Activated T-cell treated with anti-CD3 and anti-CD28 coated beads, Interleukin-2, amount 50 U/mL, for 24 hours (primary cell): ENCODE measurements at regions not wholly inside any gene's neighbourhood (a gene's known extent, or its start where the extent isn't known, plus 50 kb on each side); places are given as distances from the start of the nearest gene placed in this dataset.
"Not testable (repeated sequence)": the region's sequence is repeated elsewhere in the genome, so short reads cannot be mapped to it uniquely, and the experiment has no call there.

Experiments used
- DNase-seq: peaks from one replicate; pipeline ENCODE4 v3.0.0-alpha.2; 2020
- H3K27ac Mint-ChIP-seq: 2 replicates; pipeline ENCODE4 v1.8.0; 2020; ENCODE audit warnings: mild to moderate bottlenecking, mixed read lengths
- H3K27me3 Mint-ChIP-seq: 2 replicates; pipeline ENCODE4 v1.8.0; 2020; ENCODE audit warnings: mixed read lengths
- H3K36me3 Mint-ChIP-seq: 2 replicates; pipeline ENCODE4 v1.8.0; 2020; ENCODE audit warnings: low read depth, mixed read lengths
- H3K4me1 Mint-ChIP-seq: 2 replicates; pipeline ENCODE4 v1.8.0; 2020; ENCODE audit warnings: low read depth, mixed read lengths
- H3K4me3 Mint-ChIP-seq: 2 replicates; pipeline ENCODE4 v1.8.0; 2020; ENCODE audit warnings: mild to moderate bottlenecking, moderate library complexity, mixed read lengths
- H3K9me3 Mint-ChIP-seq: 2 replicates; pipeline ENCODE4 v1.8.0; 2020; ENCODE audit warnings: mixed read lengths

GRCh38 chr20:23299673-23300050 lies 50.9 kb upstream of the NXT1 start:
- Mint-ChIP-seq H3K4me3 (no peak overlapping the region), H3K4me1 (no peaks in the 10 kb centered on the region), H3K27ac (no peak overlapping the region), H3K27me3 (no peaks in the 10 kb centered on the region), H3K36me3 (no peaks in the 10 kb centered on the region), H3K9me3 (no peaks in the 10 kb centered on the region)
- no peak for DNase-seq

GRCh38 chr20:23298926-23299672 lies 51.5 kb upstream of the NXT1 start:
- no peaks in the 10 kb centered on the region for H3K4me1 Mint-ChIP-seq
- DNase-seq = no peak
- H3K27ac Mint-ChIP-seq = no peak overlapping the region
- H3K4me3 Mint-ChIP-seq = no peak overlapping the region
- H3K36me3 Mint-ChIP-seq = no peaks in the 10 kb centered on the region
- no peaks in the 10 kb centered on the region for H3K27me3 Mint-ChIP-seq
- H3K9me3 Mint-ChIP-seq = no peaks in the 10 kb centered on the region

GRCh38 chr20:23298155-23298554 lies 52.4 kb upstream of the NXT1 start:
- H3K27me3 Mint-ChIP-seq = no peaks in the 10 kb centered on the region
- H3K9me3 Mint-ChIP-seq = no peaks in the 10 kb centered on the region
- no peak for DNase-seq
- H3K27ac Mint-ChIP-seq = no peak overlapping the region
- H3K4me1 Mint-ChIP-seq = no peaks in the 10 kb centered on the region
- H3K36me3 Mint-ChIP-seq = no peaks in the 10 kb centered on the region
- H3K4me3 Mint-ChIP-seq = no peak overlapping the region

- no peaks in the 10 kb centered on the region for H3K27me3 Mint-ChIP-seq
- H3K27ac Mint-ChIP-seq = no peak overlapping the region
- no peak for DNase-seq
- H3K9me3 Mint-ChIP-seq = no peaks in the 10 kb centered on the region
- no peaks in the 10 kb centered on the region for H3K36me3 Mint-ChIP-seq
- no peaks in the 10 kb centered on the region for H3K4me1 Mint-ChIP-seq
- no peak overlapping the region for H3K4me3 Mint-ChIP-seq
Measured at GRCh38 chr20:23296841-23297701, 53.5 kb upstream of the NXT1 start.

GRCh38 chr20:23295934-23296333 lies 54.7 kb upstream of the NXT1 start:
- H3K27ac Mint-ChIP-seq = no peak overlapping the region
- no peaks in the 10 kb centered on the region for H3K9me3 Mint-ChIP-seq
- H3K4me3 Mint-ChIP-seq = no peak overlapping the region
- peaks cover 5% of the 10 kb centered on the region for H3K27me3 Mint-ChIP-seq
- no peaks in the 10 kb centered on the region for H3K4me1 Mint-ChIP-seq
- no peak for DNase-seq
- H3K36me3 Mint-ChIP-seq = no peaks in the 10 kb centered on the region

- peaks cover 6% of the 10 kb centered on the region for H3K27me3 Mint-ChIP-seq
- no peak for DNase-seq
- H3K4me1 Mint-ChIP-seq = no peaks in the 10 kb centered on the region
- H3K27ac Mint-ChIP-seq = no peak overlapping the region
- no peaks in the 10 kb centered on the region for H3K9me3 Mint-ChIP-seq
- H3K4me3 Mint-ChIP-seq = no peak overlapping the region
- H3K36me3 Mint-ChIP-seq = no peaks in the 10 kb centered on the region
Measured at GRCh38 chr20:23294671-23295070, 55.9 kb upstream of the NXT1 start.

- H3K27ac Mint-ChIP-seq = no peak overlapping the region
- no peak overlapping the region for H3K4me3 Mint-ChIP-seq
- H3K4me1 Mint-ChIP-seq = no peaks in the 10 kb centered on the region
- peaks cover 6% of the 10 kb centered on the region for H3K27me3 Mint-ChIP-seq
- H3K36me3 Mint-ChIP-seq = no peaks in the 10 kb centered on the region
- H3K9me3 Mint-ChIP-seq = no peaks in the 10 kb centered on the region
- DNase-seq = no peak
Measured at GRCh38 chr20:23294166-23294565, 56.4 kb upstream of the NXT1 start.

- no peaks in the 10 kb centered on the region for H3K36me3 Mint-ChIP-seq
- no peaks in the 10 kb centered on the region for H3K4me1 Mint-ChIP-seq
- no peak for DNase-seq
- H3K9me3 Mint-ChIP-seq = no peaks in the 10 kb centered on the region
- H3K27ac Mint-ChIP-seq = no peak overlapping the region
- H3K27me3 Mint-ChIP-seq = peaks cover 6% of the 10 kb centered on the region
- no peak overlapping the region for H3K4me3 Mint-ChIP-seq
Measured at GRCh38 chr20:23293689-23294088, 56.9 kb upstream of the NXT1 start.

- H3K4me3 Mint-ChIP-seq, H3K4me1 Mint-ChIP-seq, H3K36me3 Mint-ChIP-seq, H3K9me3 Mint-ChIP-seq, DNase-seq, H3K27ac Mint-ChIP-seq, H3K27me3 Mint-ChIP-seq: not testable (repeated sequence)
Measured at GRCh38 chr20:23292311-23292710, 58.3 kb upstream of the NXT1 start.

GRCh38 chr20:23291575-23292240 lies 58.9 kb upstream of the NXT1 start:
- Mint-ChIP-seq H3K27ac (no peak overlapping the region), H3K9me3 (no peaks in the 10 kb centered on the region), H3K27me3 (peaks cover 9% of the 10 kb centered on the region), H3K4me1 (no peaks in the 10 kb centered on the region), H3K4me3 (no peak overlapping the region), H3K36me3 (no peaks in the 10 kb centered on the region)
- DNase-seq = no peak

GRCh38 chr20:23290761-23291574 lies 59.6 kb upstream of the NXT1 start:
- H3K27ac Mint-ChIP-seq = no peak overlapping the region
- no peak overlapping the region for H3K4me3 Mint-ChIP-seq
- DNase-seq = no peak
- H3K4me1 Mint-ChIP-seq = no peaks in the 10 kb centered on the region
- H3K36me3 Mint-ChIP-seq = no peaks in the 10 kb centered on the region
- peaks cover 13% of the 10 kb centered on the region for H3K27me3 Mint-ChIP-seq
- no peaks in the 10 kb centered on the region for H3K9me3 Mint-ChIP-seq

- peaks cover 13% of the 10 kb centered on the region for H3K27me3 Mint-ChIP-seq
- H3K4me3 Mint-ChIP-seq = no peak overlapping the region
- H3K27ac Mint-ChIP-seq = no peak overlapping the region
- H3K36me3 Mint-ChIP-seq = no peaks in the 10 kb centered on the region
- DNase-seq = no peak
- no peaks in the 10 kb centered on the region for H3K4me1 Mint-ChIP-seq
- no peaks in the 10 kb centered on the region for H3K9me3 Mint-ChIP-seq
Measured at GRCh38 chr20:23289724-23290395, 60.7 kb upstream of the NXT1 start.

- H3K27ac Mint-ChIP-seq = no peak overlapping the region
- DNase-seq = no peak
- no peak overlapping the region for H3K4me3 Mint-ChIP-seq
- H3K36me3 Mint-ChIP-seq = no peaks in the 10 kb centered on the region
- peaks cover 19% of the 10 kb centered on the region for H3K27me3 Mint-ChIP-seq
- no peaks in the 10 kb centered on the region for H3K4me1 Mint-ChIP-seq
- no peaks in the 10 kb centered on the region for H3K9me3 Mint-ChIP-seq
Measured at GRCh38 chr20:23289249-23289648, 61.3 kb upstream of the NXT1 start.
